GM12878 (cell line): ENCODE measurements at regions not wholly inside any gene's neighbourhood (a gene's known extent, or its start where the extent isn't known, plus 50 kb on each side); places are given as distances from the start of the nearest gene placed in this dataset.

Source experiments
- ATAC-seq: fragments of 200-7000 bp; cut with Tn5 transposase; 3 replicates; pipeline ENCODE4 v1.9.1; 2020; ENCODE audit warnings: mild to moderate bottlenecking, moderate library complexity
- BruUV-seq: library from RNA; stranded (reverse); fragments of 400-500 nt; replicated peaks from 2 replicates; lab custom pipeline; 2021; lab: Mats Ljungman, UMichigan
- CTCF ChIA-PET: fragments of 300-600 bp; sonication (Branson Sonifier 250); formaldehyde crosslinking; extraction: SDS; loops from one replicate; lab custom pipeline; 2021; ENCODE audit warnings: inconsistent platforms; lab: Yijun Ruan, JAX
- POLR2A ChIA-PET: fragments of 350-600 bp; formaldehyde crosslinking; extraction: SDS; loops from one replicate; lab custom pipeline; 2021; ENCODE audit warnings: inconsistent platforms; lab: Charles Lee
- RAD21 ChIA-PET: fragments of 300-600 bp; sonication (Branson Sonifier 250); formaldehyde crosslinking; loops from one replicate; lab custom pipeline; 2023; ENCODE audit warnings: antibody characterized with exemption; ENCODE audit not compliant: unreplicated experiment; lab: Charles Lee
- SMC1A ChIA-PET: fragments of 300-600 bp; sonication (Branson Sonifier 250); formaldehyde crosslinking; loops from one replicate; lab custom pipeline; 2023; ENCODE audit not compliant: unreplicated experiment, uncharacterized antibody; lab: Charles Lee
- DNase-seq: peaks from one replicate; pipeline ENCODE4 v3.0.0-alpha.2; 2011; ENCODE audit warnings: low read depth, low spot score
- FAIRE-seq: peaks from 3 replicates; lab custom pipeline; 2011; peaks lifted over from hg19 to GRCh38; lab: Jason Lieb, UNC
- H2AFZ ChIP-seq: 2 replicates; pipeline ENCODE4 v1.6.0; 2011; ENCODE audit warnings: low read depth, low read length, control low read depth; ENCODE audit not compliant: control insufficient read depth
- H3K27ac ChIP-seq: 2 replicates; pipeline ENCODE4 v1.5.1; 2011; ENCODE audit warnings: control low read depth; ENCODE audit not compliant: control insufficient read depth, insufficient read depth
- H3K27me3 ChIP-seq, 2 experiments: replicated peaks in 1 of 2; 2 replicates each; pipeline versions ENCODE4 v1.6.0 to v1.6.1; 2011; ENCODE audit warnings: low read length in 1 of 2; ENCODE audit not compliant: control insufficient read depth in 2 of 2, insufficient read depth in 2 of 2
- H3K36me3 ChIP-seq, 2 experiments: 2 replicates each; pipeline ENCODE4 v1.5.1; 2011; ENCODE audit warnings: low read length in 1 of 2; ENCODE audit not compliant: control insufficient read depth in 2 of 2, insufficient read depth in 2 of 2
- H3K4me1 ChIP-seq: 2 replicates; pipeline ENCODE4 v1.6.1; 2011; ENCODE audit warnings: mild to moderate bottlenecking, low read length, moderate library complexity, mixed read lengths; ENCODE audit not compliant: control insufficient read depth, insufficient read depth
- H3K4me2 ChIP-seq: 2 replicates; pipeline ENCODE4 v1.6.0; 2011; ENCODE audit warnings: control low read depth; ENCODE audit not compliant: control insufficient read depth, insufficient read depth
- H3K4me3 ChIP-seq: fragments of 200-600 bp; sonication (generic); 2 replicates; pipeline ENCODE4 v1.5.1; 2016
- H3K79me2 ChIP-seq: 2 replicates; pipeline ENCODE4 v1.6.0; 2011; ENCODE audit warnings: low read length; ENCODE audit not compliant: control insufficient read depth, insufficient read depth
- H3K9ac ChIP-seq: 2 replicates; pipeline ENCODE4 v1.8.0; 2011; ENCODE audit warnings: low read length, control low read depth, mixed read lengths; ENCODE audit not compliant: control insufficient read depth, insufficient read depth
- H3K9me3 ChIP-seq: replicated peaks from 3 replicates; pipeline ENCODE4 v1.5.1; 2011; ENCODE audit warnings: mild to moderate bottlenecking, low read length; ENCODE audit not compliant: control insufficient read depth, insufficient read depth
- H4K20me1 ChIP-seq: 2 replicates; pipeline ENCODE4 v1.6.0; 2011; ENCODE audit not compliant: control insufficient read depth, insufficient read depth
- ESRRA ChIP-seq: IDR thresholded peaks from 2 replicates; pipeline ENCODE4 v1.6.1; 2012; ENCODE audit warnings: mild to moderate bottlenecking, low read length, improper control_type of control experiment
- MEF2A ChIP-seq: IDR thresholded peaks from 2 replicates; pipeline ENCODE4 v1.6.1; 2011; ENCODE audit warnings: low read depth, mild to moderate bottlenecking, low read length, moderate library complexity; ENCODE audit not compliant: insufficient read depth
- NBN ChIP-seq: fragments of 450-650 bp; IDR thresholded peaks from 2 replicates; pipeline ENCODE4 v1.6.1; 2016
- NFIC ChIP-seq: IDR thresholded peaks from 2 replicates; pipeline ENCODE4 v1.6.1; 2012; ENCODE audit warnings: low read depth, mild to moderate bottlenecking, inconsistent platforms, low read length, moderate library complexity
- NFXL1 ChIP-seq: fragments of 450-650 bp; IDR thresholded peaks from 2 replicates; pipeline ENCODE4 v1.6.1; 2017; ENCODE audit warnings: antibody characterized with exemption, mild to moderate bottlenecking, borderline replicate concordance
- NR2C2 ChIP-seq: IDR thresholded peaks from 2 replicates; pipeline ENCODE4 v1.6.1; 2011; ENCODE audit warnings: borderline replicate concordance, low read depth; ENCODE audit not compliant: control insufficient read depth, insufficient read length
- NRF1 ChIP-seq: conservative IDR thresholded peaks from 2 replicates; pipeline ENCODE4 v1.6.1; 2011; ENCODE audit warnings: mild to moderate bottlenecking, low read depth, low read length, improper control_type of control experiment
- PBX3 ChIP-seq: IDR thresholded peaks from 2 replicates; pipeline ENCODE4 v1.6.1; 2011; ENCODE audit warnings: mild to moderate bottlenecking, low read depth, low read length, moderate library complexity; ENCODE audit not compliant: insufficient replicate concordance
- POLR2A ChIP-seq: IDR thresholded peaks from 2 replicates; pipeline ENCODE4 v1.6.1; 2011; ENCODE audit warnings: low read depth, mild to moderate bottlenecking, low read length
- POLR2AphosphoS5 ChIP-seq: IDR thresholded peaks from 2 replicates; pipeline ENCODE4 v1.6.1; 2011; ENCODE audit warnings: mild to moderate bottlenecking, low read length, inconsistent platforms
- POU2F2 ChIP-seq: IDR thresholded peaks from 3 replicates; pipeline ENCODE4 v1.6.1; 2011; ENCODE audit warnings: low read depth, mild to moderate bottlenecking, low read length, borderline replicate concordance
- ZBTB40 ChIP-seq: fragments of 450-650 bp; IDR thresholded peaks from 2 replicates; pipeline ENCODE4 v1.6.1; 2016; ENCODE audit warnings: mild to moderate bottlenecking, moderate library complexity, borderline replicate concordance
- ZNF274 ChIP-seq: IDR thresholded peaks from one replicate; pipeline ENCODE4 v1.8.0; 2011; ENCODE audit not compliant: insufficient read length, insufficient read depth
- whole genome bisulfite sequencing: methylation state at CpG from one replicate; pipeline ENCODE4 v1.1.6; 2016; ENCODE audit warnings: low lambda C conversion rate; ENCODE audit not compliant: insufficient replicate concordance, insufficient coverage; ENCODE audit errors: missing lambda C conversion rate; 5-methylcytosine and 5-hydroxymethylcytosine counted together
- in situ Hi-C: fragments of 300-500 bp; cut with MboI; formaldehyde crosslinking; loops from 9 replicates; pipeline ENCODE4 v1.14.3; 2018; ENCODE audit warnings: mixed read lengths
- intact Hi-C: fragments of 100-400 bp; cut with micrococcal nuclease; formaldehyde crosslinking; loops from one replicate; pipeline ENCODE4 v1.14.2; 2022; ENCODE audit not compliant: unreplicated experiment

- no peak overlapping the region for H3K9ac ChIP-seq
- RAD21 ChIA-PET, result interaction anchor here (1.8 kb wide), 1 partner anchor 35 kb away, joined by 4 read pairs; no protein-coding TSS in a partner anchor
- ATAC-seq, result no peak
- TF ChIP-seq ESRRA (no peak), POLR2A (no peak), NFXL1 (no peak), NBN (no peak), POU2F2 (no peak), NRF1 (no peak), MEF2A (no peak), ZNF274 (no peak), NR2C2 (no peak)
- intact Hi-C loops (no loop called here), in situ Hi-C loops (no loop called here)
- CTCF ChIA-PET, result interaction anchor here (1.4 to 7.2 kb wide), 3 partner anchors 11 to 34 kb away, joined by 4 to 122 read pairs (median 9); no protein-coding TSS in a partner anchor
- SMC1A ChIA-PET, result no interaction called here
- H3K27me3 ChIP-seq, result peaks cover 0 to 5% of the 10 kb centered on the region in 2 experiments; a peak in 1 of 4 replicates
- POLR2A ChIA-PET, result no interaction called here
- H3K4me3 ChIP-seq, result no peak overlapping the region
- H3K36me3 ChIP-seq, result no peaks in the 10 kb centered on the region
- BruUV-seq, result no TSS peak
- WGBS, result 25% methylated on average over 4 of the region's 4 CpGs
- H2AFZ ChIP-seq, result no peak overlapping the region
- H3K27ac ChIP-seq, result no peak overlapping the region
- H3K4me2 ChIP-seq, result no peak overlapping the region
- DNase-seq, result no peak
- no peaks in the 10 kb centered on the region for H4K20me1 ChIP-seq
- H3K9me3 ChIP-seq, result no peaks in the 10 kb centered on the region
- no peaks in the 10 kb centered on the region for H3K4me1 ChIP-seq
- no peaks in the 10 kb centered on the region for H3K79me2 ChIP-seq
- no peak for FAIRE-seq
These were observed 156.2 kb upstream of the PRSS1 start for GRCh38 chr7:142593106-142593505.

GRCh38 chr7:142592664-142593063 lies 156.6 kb upstream of the PRSS1 start:
- FAIRE-seq (no peak), DNase-seq (no peak), ATAC-seq (no peak)
- no peak overlapping the region for H3K27ac ChIP-seq
- intact Hi-C loops, result no loop called here
- no peaks in the 10 kb centered on the region for H4K20me1 ChIP-seq
- no TSS peak for BruUV-seq
- H3K4me2 ChIP-seq, result no peak overlapping the region
- H3K4me1 ChIP-seq, result no peaks in the 10 kb centered on the region
- no peak overlapping the region for H3K9ac ChIP-seq
- H3K27me3 ChIP-seq, result peaks cover 0 to 5% of the 10 kb centered on the region in 2 experiments; a peak in 1 of 4 replicates
- H3K36me3 ChIP-seq, result no peaks in the 10 kb centered on the region
- no peaks in the 10 kb centered on the region for H3K9me3 ChIP-seq
- H3K4me3 ChIP-seq, result no peak overlapping the region
- ChIA-PET POLR2A (interaction anchor here (1.2 kb wide), 1 partner anchor 29 kb away, joined by 3 read pairs; no protein-coding TSS in a partner anchor), SMC1A (no interaction called here), RAD21 (interaction anchor here (1.8 kb wide), 1 partner anchor 35 kb away, joined by 4 read pairs; no protein-coding TSS in a partner anchor), CTCF (interaction anchor here (0.5 to 7.2 kb wide), 6 partner anchors 11 to 72 kb away, joined by 3 to 122 read pairs (median 4); no protein-coding TSS in a partner anchor)
- in situ Hi-C loops, result no loop called here
- 10% methylated on average over 3 of the region's 3 CpGs for WGBS
- H2AFZ ChIP-seq, result no peak overlapping the region
- H3K79me2 ChIP-seq, result no peaks in the 10 kb centered on the region
- no peak for TF ChIP-seq ZBTB40
- TF ChIP-seq NFIC, result no peak
- TF ChIP-seq POLR2AphosphoS5, result no peak
- TF ChIP-seq PBX3, result no peak
